RWPE2 (cell line): ENCODE measurements at regions not wholly inside any gene's neighbourhood (a gene's known extent, or its start where the extent isn't known, plus 50 kb on each side); places are given as distances from the start of the nearest gene placed in this dataset.

Experiments
- ATAC-seq: fragments of 200-7000 bp; cut with Tn5 transposase; 3 replicates; pipeline ENCODE4 v1.9.1; 2021; ENCODE audit warnings: low read depth
- DNase-seq: peaks from one replicate; pipeline ENCODE4 v3.0.0-alpha.2; 2020; ENCODE audit warnings: low spot score
- H3K27ac ChIP-seq: fragments of 450-650 bp; 2 replicates; pipeline ENCODE4 v1.5.1; 2017; ENCODE audit warnings: mild to moderate bottlenecking; ENCODE audit not compliant: poor library complexity, severe bottlenecking
- H3K27me3 ChIP-seq: fragments of 250-450 bp; sonication (Bioruptor Pico); 2 replicates; pipeline ENCODE4 v1.5.1; 2021; ENCODE audit warnings: mild to moderate bottlenecking, moderate library complexity; ENCODE audit not compliant: insufficient read depth, poor library complexity, severe bottlenecking
- H3K36me3 ChIP-seq: fragments of 250-450 bp; sonication (Bioruptor Pico); 2 replicates; pipeline ENCODE4 v1.5.1; 2020; ENCODE audit warnings: low read depth, mild to moderate bottlenecking, moderate library complexity
- H3K4me1 ChIP-seq: fragments of 250-450 bp; sonication (Bioruptor Pico); 2 replicates; pipeline ENCODE4 v1.5.1; 2021; ENCODE audit warnings: mild to moderate bottlenecking, moderate library complexity; ENCODE audit not compliant: insufficient read depth, poor library complexity, severe bottlenecking
- H3K4me3 ChIP-seq: fragments of 250-450 bp; sonication (Bioruptor Pico); 2 replicates; pipeline ENCODE4 v1.5.1; 2021; ENCODE audit warnings: mild to moderate bottlenecking, moderate library complexity; ENCODE audit not compliant: severe bottlenecking
- H3K9me3 ChIP-seq: fragments of 250-450 bp; sonication (Bioruptor Pico); 2 replicates; pipeline ENCODE4 v1.5.1; 2021; ENCODE audit warnings: mild to moderate bottlenecking, moderate library complexity; ENCODE audit not compliant: severe bottlenecking
- CTCF ChIP-seq: fragments of 450-650 bp; IDR thresholded peaks from one replicate; pipeline ENCODE4 v1.5.1; 2017; ENCODE audit warnings: mild to moderate bottlenecking, moderate library complexity; ENCODE audit not compliant: poor library complexity, severe bottlenecking

- Histone ChIP-seq H3K36me3 (no peaks in the 10 kb centered on the region), H3K9me3 (no peaks in the 10 kb centered on the region), H3K27me3 (no peaks in the 10 kb centered on the region), H3K4me1 (no peaks in the 10 kb centered on the region), H3K27ac (no peak overlapping the region), H3K4me3 (no peak overlapping the region)
- DNase-seq = no peak
- TF ChIP-seq CTCF = no peak
- ATAC-seq = no peak
These were observed 576.4 kb downstream of the REEP3 start for GRCh38 chr10:64097391-64098122.

- no peak overlapping the region for H3K27ac ChIP-seq
- no peaks in the 10 kb centered on the region for H3K36me3 ChIP-seq
- ATAC-seq (no peak), DNase-seq (no peak)
- no peak for TF ChIP-seq CTCF
- no peak overlapping the region for H3K4me3 ChIP-seq
- H3K9me3 ChIP-seq = no peaks in the 10 kb centered on the region
- H3K27me3 ChIP-seq = no peaks in the 10 kb centered on the region
- H3K4me1 ChIP-seq = no peaks in the 10 kb centered on the region
These were observed 577.8 kb downstream of the REEP3 start for GRCh38 chr10:64098994-64099393.

- DNase-seq (no peak), ATAC-seq (no peak)
- no peaks in the 10 kb centered on the region for H3K27me3 ChIP-seq
These were observed 580.5 kb downstream of the REEP3 start for GRCh38 chr10:64101606-64102263.

GRCh38 chr10:64102264-64102633 is 581.0 kb downstream of the REEP3 start:
- H3K27me3 ChIP-seq = no peaks in the 10 kb centered on the region
- no peak for TF ChIP-seq CTCF

More at GRCh38 chr10:64101606-64102263, 580.5 kb downstream of the REEP3 start:
- no peak for TF ChIP-seq CTCF
- Histone ChIP-seq H3K4me3 (no peak overlapping the region), H3K4me1 (no peaks in the 10 kb centered on the region), H3K36me3 (no peaks in the 10 kb centered on the region), H3K9me3 (no peaks in the 10 kb centered on the region), H3K27ac (no peak overlapping the region)

GRCh38 chr10:64102916-64103315 is 581.7 kb downstream of the REEP3 start:
- no peaks in the 10 kb centered on the region for H3K27me3 ChIP-seq
- ATAC-seq = no peak
- H3K4me3 ChIP-seq = no peak overlapping the region
- no peaks in the 10 kb centered on the region for H3K36me3 ChIP-seq
- no peak for DNase-seq
- TF ChIP-seq CTCF = no peak
- no peak overlapping the region for H3K27ac ChIP-seq
- H3K9me3 ChIP-seq = no peaks in the 10 kb centered on the region
- H3K4me1 ChIP-seq = no peaks in the 10 kb centered on the region

More at GRCh38 chr10:64102264-64102633, 581.0 kb downstream of the REEP3 start:
- ATAC-seq = no peak
- Histone ChIP-seq H3K4me3 (no peak overlapping the region), H3K36me3 (no peaks in the 10 kb centered on the region), H3K9me3 (no peaks in the 10 kb centered on the region), H3K4me1 (no peaks in the 10 kb centered on the region), H3K27ac (no peak overlapping the region)
- no peak for DNase-seq
